ENCODE measurements at regions not wholly inside any gene's neighbourhood (a gene's known extent, or its start where the extent isn't known, plus 50 kb on each side); places are given as distances from the start of the nearest gene placed in this dataset.

DNA sequence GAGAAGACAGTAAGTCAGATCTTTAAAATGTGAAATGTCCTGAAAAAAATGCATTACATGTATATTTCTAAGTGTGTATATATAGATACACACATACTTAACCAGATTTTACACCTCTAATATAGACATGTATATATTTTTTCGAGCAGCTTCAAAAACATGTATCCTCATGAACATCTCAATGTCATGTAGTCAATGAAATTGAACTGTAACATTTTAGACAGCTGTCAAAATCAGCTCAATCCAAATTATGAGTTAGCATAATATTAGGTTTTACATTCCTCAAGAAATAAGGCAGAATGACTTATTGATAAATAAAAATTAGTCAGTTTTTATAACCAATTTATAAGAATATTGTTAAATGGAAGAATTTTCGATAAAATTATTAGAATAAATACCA lies 665.7 kb downstream of the BRINP3 start:
- H3K4me3 ChIP-seq (ENCODE audit: low read depth, poor library complexity, severe bottlenecking), result no peak overlapping the region
- intact Hi-C loops (cut with DNase I; ENCODE audit: low total_unique reads), result no loop called here
- 61 to 71% methylated on average over 2 of the region's 2 CpGs for WGBS, 2 donors
- no peak for DNase-seq (ENCODE audit: low spot score in 2 of 2)
- no peak for TF ChIP-seq POLR2A (IDR thresholded peaks at IDR 0.05)

- WGBS, 2 donors, result 68 to 85% methylated on average over 1 of the region's 1 CpG
- intact Hi-C loops (cut with DNase I; ENCODE audit: low total_unique reads), result no loop called here
- TF ChIP-seq POLR2A (IDR thresholded peaks at IDR 0.05) (no peak), CTCF (IDR thresholded peaks at IDR 0.05) (no peak)
- no peak overlapping the region for H3K4me3 ChIP-seq (ENCODE audit: low read depth, poor library complexity, severe bottlenecking)
- no peak for DNase-seq (ENCODE audit: low spot score in 2 of 2)
These were observed 661.1 kb downstream of the BRINP3 start for GRCh38 chr1:189816558-189816957.

DNA sequence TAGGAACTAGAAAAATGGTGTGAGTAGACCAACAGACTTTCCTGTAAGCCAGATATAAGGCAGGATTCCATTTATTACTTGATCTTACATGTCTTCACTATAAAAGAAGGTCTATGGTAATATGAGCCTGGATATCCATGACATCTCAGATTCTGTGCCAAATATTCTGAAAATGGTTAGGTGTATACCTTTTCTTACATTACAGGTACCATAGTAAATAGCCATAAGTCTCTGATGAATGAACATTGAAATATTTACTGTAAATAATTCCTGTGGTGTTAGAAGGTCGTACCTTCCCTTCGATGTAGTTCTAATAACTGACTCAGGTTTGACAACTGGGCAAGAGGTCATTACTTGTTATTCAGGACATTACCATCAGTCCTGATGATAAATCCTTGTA lies 657.9 kb downstream of the BRINP3 start:
- TF ChIP-seq POLR2A (IDR thresholded peaks at IDR 0.05) (no peak), CTCF (IDR thresholded peaks at IDR 0.05) (no peak)
- no peak overlapping the region for H3K4me3 ChIP-seq (ENCODE audit: low read depth, poor library complexity, severe bottlenecking)
- 71 to 76% methylated on average over 2 of the region's 2 CpGs for WGBS, 2 donors
- intact Hi-C loops (cut with DNase I; ENCODE audit: low total_unique reads), result no loop called here
- DNase-seq (ENCODE audit: low spot score in 2 of 2), result no peak

- intact Hi-C loops (cut with DNase I; ENCODE audit: low total_unique reads), result no loop called here
- 0% methylated on average over 1 of the region's 1 CpG for WGBS, 2 donors
- H3K4me3 ChIP-seq (ENCODE audit: low read depth, poor library complexity, severe bottlenecking), result no peak overlapping the region
- no peak for DNase-seq (ENCODE audit: low spot score in 2 of 2)
- TF ChIP-seq CTCF (IDR thresholded peaks at IDR 0.05), result no peak
- no peak for TF ChIP-seq POLR2A (IDR thresholded peaks at IDR 0.05)
These were observed 655.8 kb downstream of the BRINP3 start for GRCh38 chr1:189821833-189822232.

GRCh38 chr1:189834813-189835212 lies 642.9 kb downstream of the BRINP3 start:
- no peak overlapping the region for H3K4me3 ChIP-seq (ENCODE audit: low read depth, poor library complexity, severe bottlenecking)
- TF ChIP-seq POLR2A (IDR thresholded peaks at IDR 0.05) (no peak), CTCF (IDR thresholded peaks at IDR 0.05) (no peak)
- 57% methylated on average over 4 of the region's 4 CpGs for WGBS, 2 donors
- no peak for DNase-seq (ENCODE audit: low spot score in 2 of 2)
- intact Hi-C loops (cut with DNase I; ENCODE audit: low total_unique reads), result no loop called here

DNA sequence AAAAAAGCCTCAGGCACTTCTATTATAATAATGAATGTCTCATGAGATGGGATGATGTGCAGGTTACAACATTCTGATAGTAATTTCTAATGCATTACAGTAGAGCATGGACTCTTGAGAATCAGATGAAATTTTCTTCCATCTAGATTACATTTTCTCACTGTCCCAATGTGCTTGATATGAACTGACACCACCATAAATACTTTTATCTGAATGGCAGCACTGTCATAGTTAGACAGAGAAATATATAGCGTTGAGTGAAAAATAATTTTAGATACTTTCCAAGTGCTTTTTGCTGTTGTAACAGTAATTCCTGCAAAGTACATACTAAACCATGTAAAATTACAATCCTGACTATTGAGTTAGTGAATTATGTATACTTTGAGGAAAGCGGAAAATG lies 630.1 kb downstream of the BRINP3 start:
- intact Hi-C loops (cut with DNase I; ENCODE audit: low total_unique reads), result no loop called here
- H3K4me3 ChIP-seq (ENCODE audit: low read depth, poor library complexity, severe bottlenecking), result no peak overlapping the region
- 92 to 93% methylated on average over 2 of the region's 2 CpGs for WGBS, 2 donors
- DNase-seq (ENCODE audit: low spot score in 2 of 2), result no peak
- no peak for TF ChIP-seq CTCF (IDR thresholded peaks at IDR 0.05)
- no peak for TF ChIP-seq POLR2A (IDR thresholded peaks at IDR 0.05)
